HEK293 (cell line): ENCODE measurements at regions not wholly inside any gene's neighbourhood (a gene's known extent, or its start where the extent isn't known, plus 50 kb on each side); places are given as distances from the start of the nearest gene placed in this dataset.

Experiments used
- CTCF ChIA-PET: fragments of 350-600 bp; formaldehyde crosslinking; extraction: SDS; loops from one replicate; lab custom pipeline; 2021; ENCODE audit warnings: antibody characterized with exemption; lab: Yijun Ruan, JAX
- POLR2A ChIA-PET: fragments of 300-600 bp; formaldehyde crosslinking; extraction: SDS; loops from one replicate; lab custom pipeline; 2020; ENCODE audit warnings: antibody characterized with exemption, inconsistent platforms; lab: Yijun Ruan, JAX
- H3K27ac ChIP-seq: fragments of 200-500 bp; sonication (Bioruptor generic); 2 replicates; pipeline ENCODE4 v1.5.1; 2014; ENCODE audit warnings: low read depth, low read length, control low read depth, inconsistent platforms; ENCODE audit errors: extremely low read depth
- H3K36me3 ChIP-seq, 2 experiments: fragments of 200-500 bp in 1 of 2; sonication (Bioruptor generic) in 1 of 2; 1 replicate in 1 of 2; 2 replicates in 1 of 2; pipeline ENCODE4 v1.5.1; 2014 to 2017; ENCODE audit warnings: inconsistent platforms in 2 of 2, low read length in 2 of 2; ENCODE audit not compliant: control insufficient read depth in 2 of 2, insufficient read depth in 1 of 2
- H3K4me1 ChIP-seq: fragments of 200-500 bp; sonication (Bioruptor generic); 2 replicates; pipeline ENCODE4 v1.5.1; 2014; ENCODE audit warnings: mild to moderate bottlenecking, low read length, inconsistent platforms; ENCODE audit not compliant: control insufficient read depth, insufficient read depth
- H3K4me3 ChIP-seq: 2 replicates; pipeline ENCODE4 v1.5.1; 2011; ENCODE audit warnings: low read depth, mild to moderate bottlenecking, control low read depth, low read length, moderate library complexity
- H3K9me3 ChIP-seq: fragments of 200-500 bp; sonication (Bioruptor generic); 2 replicates; pipeline ENCODE4 v1.5.1; 2014; ENCODE audit warnings: low read depth, low read length, inconsistent platforms; ENCODE audit not compliant: control insufficient read depth, insufficient read depth
- AEBP2 ChIP-seq: fragments of 450-650 bp; formaldehyde crosslinking; IDR thresholded peaks from 2 replicates; pipeline ENCODE4 v1.5.1; 2016; ENCODE audit warnings: missing biosample characterization, missing genetic modification characterization, borderline replicate concordance
- PRDM10 ChIP-seq: fragments of 450-650 bp; formaldehyde crosslinking; IDR thresholded peaks from 2 replicates; pipeline ENCODE4 v1.5.1; 2016; ENCODE audit warnings: missing biosample characterization, missing genetic modification characterization
- PRDM4 ChIP-seq: fragments of 450-650 bp; formaldehyde crosslinking; IDR thresholded peaks from 2 replicates; pipeline ENCODE4 v1.5.1; 2017; ENCODE audit warnings: missing biosample characterization, missing genetic modification characterization
- ZBTB17 ChIP-seq: fragments of 450-650 bp; formaldehyde crosslinking; IDR thresholded peaks from 2 replicates; pipeline ENCODE4 v1.5.1; 2016; ENCODE audit warnings: missing biosample characterization, missing genetic modification characterization
- ZNF169 ChIP-seq: fragments of 450-650 bp; formaldehyde crosslinking; IDR thresholded peaks from 2 replicates; pipeline ENCODE4 v1.5.1; 2016; ENCODE audit warnings: missing biosample characterization, missing genetic modification characterization
- ZNF2 ChIP-seq: fragments of 450-650 bp; formaldehyde crosslinking; IDR thresholded peaks from 2 replicates; pipeline ENCODE4 v1.5.1; 2016; ENCODE audit warnings: missing biosample characterization, missing genetic modification characterization
- ZNF221 ChIP-seq: fragments of 450-650 bp; formaldehyde crosslinking; IDR thresholded peaks from 2 replicates; pipeline ENCODE4 v1.5.1; 2017; ENCODE audit warnings: missing biosample characterization, missing genetic modification characterization, borderline replicate concordance
- ZNF248 ChIP-seq: fragments of 450-650 bp; formaldehyde crosslinking; IDR thresholded peaks from 2 replicates; pipeline ENCODE4 v1.5.1; 2017; ENCODE audit warnings: missing biosample characterization, missing genetic modification characterization
- ZNF350 ChIP-seq: fragments of 450-650 bp; formaldehyde crosslinking; IDR thresholded peaks from 2 replicates; pipeline ENCODE4 v1.5.0; 2017; ENCODE audit warnings: missing biosample characterization, mild to moderate bottlenecking, missing genetic modification characterization
- ZNF426 ChIP-seq: fragments of 450-650 bp; formaldehyde crosslinking; IDR thresholded peaks from 2 replicates; pipeline ENCODE4 v1.5.1; 2017; ENCODE audit warnings: missing biosample characterization, missing genetic modification characterization, mild to moderate bottlenecking, inconsistent platforms, moderate library complexity
- ZNF449 ChIP-seq: fragments of 450-650 bp; formaldehyde crosslinking; IDR thresholded peaks from 2 replicates; pipeline ENCODE4 v1.5.1; 2017; ENCODE audit warnings: missing biosample characterization, mild to moderate bottlenecking, missing genetic modification characterization, moderate library complexity
- ZNF514 ChIP-seq: fragments of 450-650 bp; formaldehyde crosslinking; IDR thresholded peaks from 2 replicates; pipeline ENCODE4 v1.5.1; 2016; ENCODE audit warnings: missing biosample characterization, missing genetic modification characterization
- ZNF521 ChIP-seq: fragments of 450-650 bp; formaldehyde crosslinking; IDR thresholded peaks from 2 replicates; pipeline ENCODE4 v1.5.1; 2017; ENCODE audit warnings: missing biosample characterization, mild to moderate bottlenecking, missing genetic modification characterization
- ZNF555 ChIP-seq: fragments of 450-650 bp; formaldehyde crosslinking; conservative IDR thresholded peaks from 2 replicates; pipeline ENCODE4 v1.5.1; 2017; ENCODE audit warnings: missing biosample characterization, mild to moderate bottlenecking, missing genetic modification characterization, inconsistent platforms
- ZNF658 ChIP-seq: fragments of 450-650 bp; formaldehyde crosslinking; IDR thresholded peaks from 2 replicates; pipeline ENCODE4; 2016; ENCODE audit warnings: missing biosample characterization, missing genetic modification characterization
- ZNF692 ChIP-seq: fragments of 450-650 bp; formaldehyde crosslinking; IDR thresholded peaks from 2 replicates; pipeline ENCODE4 v1.5.1; 2016; ENCODE audit warnings: missing biosample characterization, missing genetic modification characterization

GRCh38 chr7:156041398-156041797 is 229.1 kb upstream of the SHH start (continued):
- TF ChIP-seq ZNF692 (tag by site-specific recombination) (no peak), ZBTB17 (no peak), PRDM10 (no peak), AEBP2 (tag by site-specific recombination) (no peak), ZNF521 (tag by site-specific recombination) (no peak), ZNF350 (tag by site-specific recombination) (no peak), ZNF555 (tag by site-specific recombination) (no peak)

- POLR2A ChIA-PET = no interaction called here
- no peaks in the 10 kb centered on the region for H3K36me3 ChIP-seq
These were observed 227.9 kb upstream of the SHH start for GRCh38 chr7:156039971-156040677.

More at GRCh38 chr7:156039971-156040677, 227.9 kb upstream of the SHH start:
- TF ChIP-seq ZNF169 (tag by site-specific recombination) (no peak), ZNF449 (tag by site-specific recombination) (no peak), ZNF658 (no peak), ZNF248 (no peak), PRDM4 (tag by site-specific recombination) (no peak), ZNF514 (tag by site-specific recombination) (no peak), ZNF2 (no peak), ZNF221 (no peak), ZNF426 (tag by site-specific recombination) (no peak)
- CTCF ChIA-PET = no interaction called here
- Histone ChIP-seq H3K9me3 (no peaks in the 10 kb centered on the region), H3K4me3 (no peak overlapping the region), H3K27ac (no peak overlapping the region), H3K4me1 (no peaks in the 10 kb centered on the region)
